HepG2 (cell line): ENCODE measurements at regions not wholly inside any gene's neighbourhood (a gene's known extent, or its start where the extent isn't known, plus 50 kb on each side); places are given as distances from the start of the nearest gene placed in this dataset.

Experiments used
- ATAC-seq: fragments of 200-7000 bp; cut with Tn5 transposase; 3 replicates; pipeline ENCODE4 v1.9.1; 2020; ENCODE audit warnings: mild to moderate bottlenecking, moderate library complexity
- BruUV-seq: library from RNA; stranded (reverse); fragments of 400-500 nt; replicated peaks from 2 replicates; lab custom pipeline; 2021; lab: Mats Ljungman, UMichigan
- CTCF ChIA-PET: fragments of 300-600 bp; formaldehyde crosslinking; extraction: SDS; loops from one replicate; lab custom pipeline; 2021; ENCODE audit warnings: low total read pairs, inconsistent platforms, low intra/inter-chr PET ratio; lab: Yijun Ruan, JAX
- POLR2A ChIA-PET: fragments of 350-600 bp; sonication (Branson Sonifier 250); formaldehyde crosslinking; loops from one replicate; lab custom pipeline; 2020; ENCODE audit warnings: antibody characterized with exemption, inconsistent platforms; lab: Yijun Ruan, JAX
- DNase-seq: peaks from one replicate; pipeline ENCODE4 v3.0.0-alpha.2; 2015; ENCODE audit warnings: low spot score
- FAIRE-seq: peaks from 3 replicates; lab custom pipeline; 2011; peaks lifted over from hg19 to GRCh38; lab: Jason Lieb, UNC
- H2AFZ ChIP-seq: one replicate; pipeline ENCODE4 v1.6.1; 2011; ENCODE audit warnings: low read length, inconsistent platforms
- H3K27ac ChIP-seq: fragments of 300-600 bp; 3 replicates; pipeline ENCODE4 v1.8.0; 2011; ENCODE audit warnings: mixed run types, mild to moderate bottlenecking, mixed read lengths, low read length, inconsistent platforms; ENCODE audit not compliant: insufficient read depth; ENCODE audit errors: extremely low read length
- H3K27me3 ChIP-seq, 2 experiments: fragments of 200-600 bp in 1 of 2; 2 replicates in 1 of 2; 3 replicates in 1 of 2; pipeline versions ENCODE4 v1.6.0 to v1.8.0; 2011; ENCODE audit warnings: low read length in 2 of 2, mild to moderate bottlenecking in 2 of 2, moderate library complexity in 2 of 2, inconsistent platforms in 1 of 2; ENCODE audit not compliant: insufficient read depth in 2 of 2, control insufficient read depth in 1 of 2
- H3K36me3 ChIP-seq, 2 experiments: fragments of 200-600 bp in 1 of 2; replicated peaks in 1 of 2; 2 replicates in 1 of 2; 3 replicates in 1 of 2; pipeline versions ENCODE4 v1.5.1 to v1.8.0; 2011; ENCODE audit warnings: low read length in 2 of 2, inconsistent platforms in 1 of 2; ENCODE audit not compliant: insufficient read depth in 2 of 2, control insufficient read depth in 1 of 2
- H3K4me1 ChIP-seq: 2 replicates; pipeline ENCODE4 v1.5.1; 2012; ENCODE audit warnings: low read length, inconsistent platforms; ENCODE audit not compliant: insufficient read depth
- H3K4me2 ChIP-seq: 2 replicates; pipeline ENCODE4 v1.6.0; 2011; ENCODE audit warnings: low read depth, low read length, inconsistent platforms
- H3K4me3 ChIP-seq, 3 experiments: fragments of 200-600 bp in 1 of 3; sonication (generic), shearing (Covaris generic) in 1 of 3; replicated peaks in 1 of 3; 2 replicates each; pipeline ENCODE4 v1.5.1; 2011 to 2016; ENCODE audit warnings: low read length in 3 of 3, inconsistent platforms in 2 of 3, low read depth in 2 of 3, mild to moderate bottlenecking in 2 of 3, control low read depth in 1 of 3, mixed read lengths in 1 of 3; ENCODE audit not compliant: insufficient read depth in 1 of 3
- H3K79me2 ChIP-seq: one replicate; pipeline ENCODE4 v1.6.1; 2011; ENCODE audit warnings: low read length, inconsistent platforms; ENCODE audit not compliant: insufficient read depth
- H3K9ac ChIP-seq: 2 replicates; pipeline ENCODE4 v1.6.0; 2011; ENCODE audit warnings: mild to moderate bottlenecking, low read depth, low read length, inconsistent platforms; ENCODE audit not compliant: insufficient read depth
- H3K9me3 ChIP-seq: 2 replicates; pipeline ENCODE4 v1.5.1; 2012; ENCODE audit warnings: mild to moderate bottlenecking, low read length
- H4K20me1 ChIP-seq: 2 replicates; pipeline ENCODE4 v1.6.0; 2011; ENCODE audit warnings: inconsistent platforms, mild to moderate bottlenecking, low read length, moderate library complexity; ENCODE audit not compliant: insufficient read depth
- EEA1 ChIP-seq: sonication (generic); formaldehyde crosslinking; IDR thresholded peaks from 2 replicates; pipeline ENCODE4 v1.5.1; 2020; ENCODE audit warnings: mild to moderate bottlenecking, missing genetic modification reagents, borderline replicate concordance
- HDAC1 ChIP-seq: sonication (generic); formaldehyde crosslinking; IDR thresholded peaks from 2 replicates; pipeline ENCODE4 v1.5.1; 2020; ENCODE audit warnings: mild to moderate bottlenecking, missing genetic modification reagents
- KAT7 ChIP-seq: IDR thresholded peaks from 2 replicates; pipeline ENCODE4 v1.6.1; 2018; ENCODE audit warnings: borderline replicate concordance, missing compliant biosample characterization
- RFX1 ChIP-seq: fragments of 450-650 bp; IDR thresholded peaks from 2 replicates; pipeline ENCODE4 v1.6.1; 2017
- SNAI1 ChIP-seq: sonication (generic); formaldehyde crosslinking; IDR thresholded peaks from 2 replicates; pipeline ENCODE4 v1.5.0; 2020; ENCODE audit warnings: mild to moderate bottlenecking, missing genetic modification reagents, borderline replicate concordance
- SOX6 ChIP-seq, 2 experiments: fragments of 450-650 bp in 1 of 2; sonication (generic) in 1 of 2; formaldehyde crosslinking in 1 of 2; IDR thresholded peaks; 2 replicates each; pipeline versions ENCODE4 v1.4.0 to v1.6.1; 2017 to 2020; ENCODE audit warnings: antibody characterized with exemption in 1 of 2, mild to moderate bottlenecking in 1 of 2, missing genetic modification reagents in 1 of 2
- TBX2 ChIP-seq: sonication (generic); formaldehyde crosslinking; IDR thresholded peaks from 2 replicates; pipeline ENCODE4 v1.5.0; 2020; ENCODE audit warnings: missing genetic modification reagents, mild to moderate bottlenecking, borderline replicate concordance
- WIZ ChIP-seq: sonication (generic); formaldehyde crosslinking; IDR thresholded peaks from 2 replicates; pipeline ENCODE4 v1.5.1; 2020; ENCODE audit warnings: mild to moderate bottlenecking, missing genetic modification reagents
- XRCC5 ChIP-seq: fragments of 200-400 bp; formaldehyde crosslinking; optimal IDR thresholded peaks from 2 replicates; pipeline ENCODE3; 2017; ENCODE audit warnings: mild to moderate bottlenecking, low read length
- ZFAT ChIP-seq: sonication (generic); formaldehyde crosslinking; conservative IDR thresholded peaks from 2 replicates; pipeline ENCODE4 v1.8.1; 2023; ENCODE audit warnings: missing genetic modification reagents, inconsistent platforms
- ZFP37 ChIP-seq: sonication (generic); formaldehyde crosslinking; IDR thresholded peaks from 2 replicates; pipeline ENCODE4 v1.4.0; 2020; ENCODE audit warnings: missing genetic modification reagents, borderline replicate concordance
- ZFP62 ChIP-seq: sonication (generic); formaldehyde crosslinking; IDR thresholded peaks from 2 replicates; pipeline ENCODE4 v1.4.0; 2020; ENCODE audit warnings: missing genetic modification reagents
- ZNF414 ChIP-seq: sonication (generic); formaldehyde crosslinking; IDR thresholded peaks from 2 replicates; pipeline ENCODE4 v1.5.0; 2020; ENCODE audit warnings: missing genetic modification reagents
- ZNF543 ChIP-seq: sonication (generic); formaldehyde crosslinking; IDR thresholded peaks from 2 replicates; pipeline ENCODE4 v1.4.0; 2020; ENCODE audit warnings: mild to moderate bottlenecking, missing genetic modification reagents
- ZNF672 ChIP-seq: sonication (generic); formaldehyde crosslinking; IDR thresholded peaks from 2 replicates; pipeline ENCODE4 v1.8.1; 2022; ENCODE audit warnings: missing genetic modification reagents
- WGBS: methylation state at CpG from one replicate; pipeline ENCODE4 v1.1.6; 2017; ENCODE audit warnings: low lambda C conversion rate; 5-methylcytosine and 5-hydroxymethylcytosine counted together
- in situ Hi-C: cut with HindIII; loops from 2 replicates; pipeline ENCODE4 v1.10.0; 2017; ENCODE audit warnings: low pct_unique_long_range_greater_than_20kb; ENCODE audit not compliant: extremely low pct_ligation_motif_present
- intact Hi-C: fragments of 100-400 bp; cut with micrococcal nuclease; formaldehyde crosslinking; loops from one replicate; pipeline ENCODE4 v1.10.0; 2022; ENCODE audit not compliant: unreplicated experiment
- TF ChIP-seq, protein P1 (sequence below): sonication (generic); formaldehyde crosslinking; IDR thresholded peaks from 2 replicates; pipeline ENCODE4 v1.4.0; 2020; ENCODE audit warnings: missing genetic modification reagents
- TF ChIP-seq, protein P2 (sequence below): sonication (generic); formaldehyde crosslinking; IDR thresholded peaks from 2 replicates; pipeline ENCODE4 v1.8.0; 2022; ENCODE audit warnings: mild to moderate bottlenecking, missing genetic modification reagents
- TF ChIP-seq, protein P3 (sequence below): sonication (generic); formaldehyde crosslinking; IDR thresholded peaks from 2 replicates; pipeline ENCODE4 v1.4.0; 2020; ENCODE audit warnings: missing genetic modification reagents, mild to moderate bottlenecking, borderline replicate concordance

GRCh38 chr17:51487947-51488346 is 227.6 kb downstream of the UTP18 start:
- H3K4me3 ChIP-seq: no peak overlapping the region
- no peaks in the 10 kb centered on the region for H4K20me1 ChIP-seq
- ChIA-PET CTCF (no interaction called here), POLR2A (no interaction called here)
- ATAC-seq (peak; percentile 73), DNase-seq (peak; percentile 33), FAIRE-seq (no peak)
- no peaks in the 10 kb centered on the region for H3K36me3 ChIP-seq
- H3K27ac ChIP-seq: no peak overlapping the region
- no peaks in the 10 kb centered on the region for H3K4me1 ChIP-seq
- intact Hi-C loops: no loop called here
- 40% methylated on average over 14 of the region's 14 CpGs for WGBS
- H3K4me2 ChIP-seq: no peak overlapping the region
- in situ Hi-C loops: no loop called here
- H2AFZ ChIP-seq: no peak overlapping the region
- no peaks in the 10 kb centered on the region for H3K9me3 ChIP-seq
- BruUV-seq: no TSS peak
- no peaks in the 10 kb centered on the region for H3K27me3 ChIP-seq
- no peak overlapping the region for H3K9ac ChIP-seq
- no peaks in the 10 kb centered on the region for H3K79me2 ChIP-seq
- peak; percentile 36 for TF ChIP-seq XRCC5
- TF ChIP-seq EEA1 (CRISPR knock-in tag): no peak
- no peak for TF ChIP-seq SNAI1 (CRISPR knock-in tag)
- TF ChIP-seq ZNF414 (CRISPR knock-in tag): no peak
- TF ChIP-seq, protein P1, sequence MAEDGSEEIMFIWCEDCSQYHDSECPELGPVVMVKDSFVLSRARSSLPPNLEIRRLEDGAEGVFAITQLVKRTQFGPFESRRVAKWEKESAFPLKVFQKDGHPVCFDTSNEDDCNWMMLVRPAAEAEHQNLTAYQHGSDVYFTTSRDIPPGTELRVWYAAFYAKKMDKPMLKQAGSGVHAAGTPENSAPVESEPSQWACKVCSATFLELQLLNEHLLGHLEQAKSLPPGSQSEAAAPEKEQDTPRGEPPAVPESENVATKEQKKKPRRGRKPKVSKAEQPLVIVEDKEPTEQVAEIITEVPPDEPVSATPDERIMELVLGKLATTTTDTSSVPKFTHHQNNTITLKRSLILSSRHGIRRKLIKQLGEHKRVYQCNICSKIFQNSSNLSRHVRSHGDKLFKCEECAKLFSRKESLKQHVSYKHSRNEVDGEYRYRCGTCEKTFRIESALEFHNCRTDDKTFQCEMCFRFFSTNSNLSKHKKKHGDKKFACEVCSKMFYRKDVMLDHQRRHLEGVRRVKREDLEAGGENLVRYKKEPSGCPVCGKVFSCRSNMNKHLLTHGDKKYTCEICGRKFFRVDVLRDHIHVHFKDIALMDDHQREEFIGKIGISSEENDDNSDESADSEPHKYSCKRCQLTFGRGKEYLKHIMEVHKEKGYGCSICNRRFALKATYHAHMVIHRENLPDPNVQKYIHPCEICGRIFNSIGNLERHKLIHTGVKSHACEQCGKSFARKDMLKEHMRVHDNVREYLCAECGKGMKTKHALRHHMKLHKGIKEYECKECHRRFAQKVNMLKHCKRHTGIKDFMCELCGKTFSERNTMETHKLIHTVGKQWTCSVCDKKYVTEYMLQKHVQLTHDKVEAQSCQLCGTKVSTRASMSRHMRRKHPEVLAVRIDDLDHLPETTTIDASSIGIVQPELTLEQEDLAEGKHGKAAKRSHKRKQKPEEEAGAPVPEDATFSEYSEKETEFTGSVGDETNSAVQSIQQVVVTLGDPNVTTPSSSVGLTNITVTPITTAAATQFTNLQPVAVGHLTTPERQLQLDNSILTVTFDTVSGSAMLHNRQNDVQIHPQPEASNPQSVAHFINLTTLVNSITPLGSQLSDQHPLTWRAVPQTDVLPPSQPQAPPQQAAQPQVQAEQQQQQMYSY (CRISPR knock-in tag): peak; percentile 46; the same call in 1 of the 2 replicates
- no peak for TF ChIP-seq ZFP62 (CRISPR knock-in tag)
- TF ChIP-seq KAT7 (CRISPR knock-in tag): no peak
- TF ChIP-seq, protein P2, sequence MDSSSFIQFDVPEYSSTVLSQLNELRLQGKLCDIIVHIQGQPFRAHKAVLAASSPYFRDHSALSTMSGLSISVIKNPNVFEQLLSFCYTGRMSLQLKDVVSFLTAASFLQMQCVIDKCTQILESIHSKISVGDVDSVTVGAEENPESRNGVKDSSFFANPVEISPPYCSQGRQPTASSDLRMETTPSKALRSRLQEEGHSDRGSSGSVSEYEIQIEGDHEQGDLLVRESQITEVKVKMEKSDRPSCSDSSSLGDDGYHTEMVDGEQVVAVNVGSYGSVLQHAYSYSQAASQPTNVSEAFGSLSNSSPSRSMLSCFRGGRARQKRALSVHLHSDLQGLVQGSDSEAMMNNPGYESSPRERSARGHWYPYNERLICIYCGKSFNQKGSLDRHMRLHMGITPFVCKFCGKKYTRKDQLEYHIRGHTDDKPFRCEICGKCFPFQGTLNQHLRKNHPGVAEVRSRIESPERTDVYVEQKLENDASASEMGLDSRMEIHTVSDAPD: no peak
- TF ChIP-seq ZNF543 (CRISPR knock-in tag): no peak
- no peak for TF ChIP-seq ZFAT (CRISPR knock-in tag)
- TF ChIP-seq, protein P3, sequence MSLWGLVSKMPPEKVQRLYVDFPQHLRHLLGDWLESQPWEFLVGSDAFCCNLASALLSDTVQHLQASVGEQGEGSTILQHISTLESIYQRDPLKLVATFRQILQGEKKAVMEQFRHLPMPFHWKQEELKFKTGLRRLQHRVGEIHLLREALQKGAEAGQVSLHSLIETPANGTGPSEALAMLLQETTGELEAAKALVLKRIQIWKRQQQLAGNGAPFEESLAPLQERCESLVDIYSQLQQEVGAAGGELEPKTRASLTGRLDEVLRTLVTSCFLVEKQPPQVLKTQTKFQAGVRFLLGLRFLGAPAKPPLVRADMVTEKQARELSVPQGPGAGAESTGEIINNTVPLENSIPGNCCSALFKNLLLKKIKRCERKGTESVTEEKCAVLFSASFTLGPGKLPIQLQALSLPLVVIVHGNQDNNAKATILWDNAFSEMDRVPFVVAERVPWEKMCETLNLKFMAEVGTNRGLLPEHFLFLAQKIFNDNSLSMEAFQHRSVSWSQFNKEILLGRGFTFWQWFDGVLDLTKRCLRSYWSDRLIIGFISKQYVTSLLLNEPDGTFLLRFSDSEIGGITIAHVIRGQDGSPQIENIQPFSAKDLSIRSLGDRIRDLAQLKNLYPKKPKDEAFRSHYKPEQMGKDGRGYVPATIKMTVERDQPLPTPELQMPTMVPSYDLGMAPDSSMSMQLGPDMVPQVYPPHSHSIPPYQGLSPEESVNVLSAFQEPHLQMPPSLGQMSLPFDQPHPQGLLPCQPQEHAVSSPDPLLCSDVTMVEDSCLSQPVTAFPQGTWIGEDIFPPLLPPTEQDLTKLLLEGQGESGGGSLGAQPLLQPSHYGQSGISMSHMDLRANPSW: no peak
- no peak for TF ChIP-seq ZFP37 (CRISPR knock-in tag)
- no peak for TF ChIP-seq RFX1
- no peak for TF ChIP-seq TBX2 (CRISPR knock-in tag)
- TF ChIP-seq WIZ (CRISPR knock-in tag): no peak
- TF ChIP-seq SOX6 (IDR thresholded peaks at IDR 0.05): no peak
- TF ChIP-seq SOX6 (CRISPR knock-in tag; IDR thresholded peaks at IDR 0.05): no peak
- TF ChIP-seq HDAC1 (CRISPR knock-in tag): no peak
- TF ChIP-seq ZNF672 (CRISPR knock-in tag): no peak
